ENCODE measurements at regions not wholly inside any gene's neighbourhood (a gene's known extent, or its start where the extent isn't known, plus 50 kb on each side); places are given as distances from the start of the nearest gene placed in this dataset.

GRCh38 chr4:24121395-24122175 lies 231.7 kb upstream of the PPARGC1A start:
- TF ChIP-seq CTCF (IDR thresholded peaks at IDR 0.05) = no peak
- H3K27me3 ChIP-seq = no peaks in the 10 kb centered on the region
- ATAC-seq (no peak), DNase-seq (no peak)
- H3K36me3 ChIP-seq = no peaks in the 10 kb centered on the region
- H3K4me1 ChIP-seq = no peaks in the 10 kb centered on the region
- no peak overlapping the region for H3K27ac ChIP-seq
- no peak overlapping the region for H3K4me3 ChIP-seq
- intact Hi-C loops (cut with DNase I) = no loop called here
- H3K9me3 ChIP-seq = no peaks in the 10 kb centered on the region

GRCh38 chr4:24117975-24118374 lies 228.1 kb upstream of the PPARGC1A start:
- no peaks in the 10 kb centered on the region for H3K4me1 ChIP-seq
- no peak overlapping the region for H3K4me3 ChIP-seq
- TF ChIP-seq CTCF (IDR thresholded peaks at IDR 0.05) = no peak
- H3K27me3 ChIP-seq = no peaks in the 10 kb centered on the region
- no peak overlapping the region for H3K27ac ChIP-seq
- DNase-seq = peak in 1 of 4 donors; percentile 32
- H3K9me3 ChIP-seq = peaks cover 0 to 2% of the 10 kb centered on the region in 2 donors
- no peaks in the 10 kb centered on the region for H3K36me3 ChIP-seq
- no peak for ATAC-seq
- intact Hi-C loops (cut with DNase I) = no loop called here

GRCh38 chr4:24116107-24116506 lies 226.3 kb upstream of the PPARGC1A start:
- no peak overlapping the region for H3K4me3 ChIP-seq
- H3K36me3 ChIP-seq = no peaks in the 10 kb centered on the region
- no peak overlapping the region for H3K27ac ChIP-seq
- ATAC-seq (no peak), DNase-seq (no peak)
- peaks cover 0 to 2% of the 10 kb centered on the region in 2 donors for H3K9me3 ChIP-seq
- no peak for TF ChIP-seq CTCF (IDR thresholded peaks at IDR 0.05)
- H3K27me3 ChIP-seq = no peaks in the 10 kb centered on the region
- H3K4me1 ChIP-seq = no peaks in the 10 kb centered on the region
- intact Hi-C loops (cut with DNase I) = no loop called here

GRCh38 chr4:24114919-24115500 lies 225.2 kb upstream of the PPARGC1A start:
- H3K4me1 ChIP-seq = no peaks in the 10 kb centered on the region
- no peak for TF ChIP-seq CTCF (IDR thresholded peaks at IDR 0.05)
- H3K4me3 ChIP-seq = no peak overlapping the region
- H3K9me3 ChIP-seq = peaks cover 0 to 2% of the 10 kb centered on the region in 2 donors
- H3K27ac ChIP-seq = no peak overlapping the region
- intact Hi-C loops (cut with DNase I) = no loop called here
- H3K36me3 ChIP-seq = no peaks in the 10 kb centered on the region
- no peaks in the 10 kb centered on the region for H3K27me3 ChIP-seq
- DNase-seq = no peak
- no peak for ATAC-seq

- Histone ChIP-seq H3K27ac (no peak overlapping the region), H3K4me1 (no peaks in the 10 kb centered on the region), H3K36me3 (no peaks in the 10 kb centered on the region), H3K9me3 (peaks cover 0 to 2% of the 10 kb centered on the region in 2 donors), H3K4me3 (no peak overlapping the region), H3K27me3 (no peaks in the 10 kb centered on the region)
- intact Hi-C loops (cut with DNase I) = no loop called here
- TF ChIP-seq CTCF (IDR thresholded peaks at IDR 0.05) = no peak
- ATAC-seq (no peak), DNase-seq (no peak)
Observed at GRCh38 chr4:24114444-24114843, 224.6 kb upstream of the PPARGC1A start.
